ENCODE measurements at regions not wholly inside any gene's neighbourhood (a gene's known extent, or its start where the extent isn't known, plus 50 kb on each side); places are given as distances from the start of the nearest gene placed in this dataset.

- ATAC-seq (no peak), DNase-seq (ENCODE audit: low read depth, low spot score) (no peak)
- H3K4me3 ChIP-seq (ENCODE audit: low read depth in 2 of 2, low read length in 2 of 2): no peak overlapping the region
- ChIA-PET POLR2A (no interaction called here), CTCF (no interaction called here)
- no peak overlapping the region for H3K27ac ChIP-seq (ENCODE audit: low read length)
- H3K27me3 ChIP-seq (ENCODE audit: control insufficient read depth, insufficient read depth, low read length): no peaks in the 10 kb centered on the region
- no peaks in the 10 kb centered on the region for H3K4me1 ChIP-seq (ENCODE audit: control insufficient read depth, insufficient read depth, low read length)
- TF ChIP-seq TCF7L2 (IDR thresholded peaks at IDR 0.05; ENCODE audit: low read depth, low read length) (no peak), SIN3A (IDR thresholded peaks at IDR 0.05; ENCODE audit: borderline replicate concordance, insufficient read depth, low read depth, low read length) (no peak), REST (IDR thresholded peaks at IDR 0.05; ENCODE audit: insufficient read depth in 1 of 2, low read depth in 2 of 2, low read length in 1 of 2) (no peak), CTCF (IDR thresholded peaks at IDR 0.05) (no peak), POLR2AphosphoS5 (IDR thresholded peaks at IDR 0.05; ENCODE audit: low read depth, low read length) (no peak)
- in situ Hi-C loops (cut with HindIII; ENCODE audit: low pct_unique_long_range_greater_than_20kb, low sequenced_read_pairs) (no loop called here), intact Hi-C loops (cut with micrococcal nuclease; ENCODE audit: unreplicated experiment) (no loop called here)
- H3K36me3 ChIP-seq (ENCODE audit: control insufficient read depth, insufficient read depth, low read length): no peaks in the 10 kb centered on the region
- BruUV-seq (replicated peaks): no TSS peak
- H3K9me3 ChIP-seq (ENCODE audit: control insufficient read depth, insufficient read depth, low read depth, low read length): no peaks in the 10 kb centered on the region
Measured at GRCh38 chr2:180709392-180710145, 270.8 kb upstream of the UBE2E3 start.

DNA sequence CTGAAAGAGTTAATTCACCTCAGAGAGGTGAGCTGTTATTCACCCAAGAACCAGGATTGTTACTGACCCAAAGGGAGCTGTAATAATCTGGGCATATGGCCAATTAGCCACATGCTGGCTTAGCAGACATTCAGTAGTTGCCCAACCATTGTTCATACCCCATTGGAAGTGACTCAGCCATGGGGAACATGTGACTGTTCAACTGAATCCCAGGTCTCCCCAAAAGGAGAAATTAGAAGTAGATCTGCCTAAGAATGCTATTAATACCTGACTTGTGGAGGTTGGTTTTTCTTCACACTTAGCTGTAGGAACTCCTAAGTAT is 272.6 kb upstream of the UBE2E3 start:
- DNase-seq (ENCODE audit: low read depth, low spot score): no peak
- POLR2A ChIA-PET: no interaction called here
- Histone ChIP-seq H3K9me3 (ENCODE audit: control insufficient read depth, insufficient read depth, low read depth, low read length) (no peaks in the 10 kb centered on the region), H3K27ac (ENCODE audit: low read length) (no peak overlapping the region), H3K36me3 (ENCODE audit: control insufficient read depth, insufficient read depth, low read length) (no peaks in the 10 kb centered on the region), H3K4me1 (ENCODE audit: control insufficient read depth, insufficient read depth, low read length) (no peaks in the 10 kb centered on the region), H3K4me3 (ENCODE audit: low read depth in 2 of 2, low read length in 2 of 2) (no peak overlapping the region), H3K27me3 (ENCODE audit: control insufficient read depth, insufficient read depth, low read length) (no peaks in the 10 kb centered on the region)
- intact Hi-C loops (cut with micrococcal nuclease; ENCODE audit: unreplicated experiment) (no loop called here), in situ Hi-C loops (cut with HindIII; ENCODE audit: low pct_unique_long_range_greater_than_20kb, low sequenced_read_pairs) (no loop called here)
- TF ChIP-seq SIN3A (IDR thresholded peaks at IDR 0.05; ENCODE audit: borderline replicate concordance, insufficient read depth, low read depth, low read length) (no peak), TCF7L2 (IDR thresholded peaks at IDR 0.05; ENCODE audit: low read depth, low read length) (no peak), REST (IDR thresholded peaks at IDR 0.05; ENCODE audit: insufficient read depth in 1 of 2, low read depth in 2 of 2, low read length in 1 of 2) (no peak), POLR2AphosphoS5 (IDR thresholded peaks at IDR 0.05; ENCODE audit: low read depth, low read length) (no peak), CTCF (IDR thresholded peaks at IDR 0.05) (no peak)
- no peak for ATAC-seq
- CTCF ChIA-PET: no interaction called here
- no TSS peak for BruUV-seq (replicated peaks)
